ENCODE measurements at regions not wholly inside any gene's neighbourhood (a gene's known extent, or its start where the extent isn't known, plus 50 kb on each side); places are given as distances from the start of the nearest gene placed in this dataset.

- Histone ChIP-seq H3K4me3 (ENCODE audit: low read length) (no peak overlapping the region), H3K27me3 (ENCODE audit: low read length) (no peaks in the 10 kb centered on the region), H3K36me3 (ENCODE audit: insufficient read depth, low read length) (no peaks in the 10 kb centered on the region), H3K4me1 (ENCODE audit: low read length) (no peaks in the 10 kb centered on the region), H3K9ac (ENCODE audit: low read length) (no peak overlapping the region), H3K79me2 (ENCODE audit: low read length) (no peaks in the 10 kb centered on the region), H4K20me1 (ENCODE audit: insufficient read depth, low read depth, low read length) (no peaks in the 10 kb centered on the region), H2AFZ (ENCODE audit: low read length) (no peak overlapping the region), H3K27ac (ENCODE audit: low read length) (no peak overlapping the region), H3K9me3 (ENCODE audit: low read length) (no peaks in the 10 kb centered on the region; the same call in 1 of the 2 replicates), H3K9me2 (replicated peaks; ENCODE audit: insufficient read depth, low read length) (no peaks in the 10 kb centered on the region), H3K4me2 (ENCODE audit: low read depth, low read length, poor library complexity, severe bottlenecking) (no peak overlapping the region)
- no peak for DNase-seq
Observed at GRCh38 chr10:80871083-80871482, 333.4 kb downstream of the SH2D4B start.

GRCh38 chr10:80878330-80878729, 340.6 kb downstream of the SH2D4B start:
- no peak for DNase-seq
- H3K27me3 ChIP-seq (ENCODE audit: low read length), result no peaks in the 10 kb centered on the region
- H3K36me3 ChIP-seq (ENCODE audit: insufficient read depth, low read length), result no peaks in the 10 kb centered on the region
- no peak overlapping the region for H3K27ac ChIP-seq (ENCODE audit: low read length)
- no peak overlapping the region for H3K9ac ChIP-seq (ENCODE audit: low read length)
- no peak overlapping the region for H2AFZ ChIP-seq (ENCODE audit: low read length)
- no peak overlapping the region for H3K4me2 ChIP-seq (ENCODE audit: low read depth, low read length, poor library complexity, severe bottlenecking)
- no peaks in the 10 kb centered on the region for H4K20me1 ChIP-seq (ENCODE audit: insufficient read depth, low read depth, low read length)
- H3K4me1 ChIP-seq (ENCODE audit: low read length), result no peaks in the 10 kb centered on the region
- no peaks in the 10 kb centered on the region for H3K9me2 ChIP-seq (replicated peaks; ENCODE audit: insufficient read depth, low read length)
- H3K4me3 ChIP-seq (ENCODE audit: low read length), result no peak overlapping the region
- peaks cover 3% of the 10 kb centered on the region; the same call in 1 of the 2 replicates for H3K9me3 ChIP-seq (ENCODE audit: low read length)
- no peaks in the 10 kb centered on the region for H3K79me2 ChIP-seq (ENCODE audit: low read length)

GRCh38 chr10:80890146-80890545, 352.4 kb downstream of the SH2D4B start:
- no peak overlapping the region for H3K4me3 ChIP-seq (ENCODE audit: low read length)
- no peak overlapping the region for H3K9ac ChIP-seq (ENCODE audit: low read length)
- H2AFZ ChIP-seq (ENCODE audit: low read length), result no peak overlapping the region
- H3K9me2 ChIP-seq (replicated peaks; ENCODE audit: insufficient read depth, low read length), result no peaks in the 10 kb centered on the region
- no peaks in the 10 kb centered on the region for H3K9me3 ChIP-seq (ENCODE audit: low read length)
- H3K27me3 ChIP-seq (ENCODE audit: low read length), result no peaks in the 10 kb centered on the region
- H3K36me3 ChIP-seq (ENCODE audit: insufficient read depth, low read length), result no peaks in the 10 kb centered on the region
- DNase-seq, result no peak
- no peak overlapping the region for H3K27ac ChIP-seq (ENCODE audit: low read length)
- no peaks in the 10 kb centered on the region for H3K79me2 ChIP-seq (ENCODE audit: low read length)
- no peaks in the 10 kb centered on the region for H3K4me1 ChIP-seq (ENCODE audit: low read length)
- no peak overlapping the region for H3K4me2 ChIP-seq (ENCODE audit: low read depth, low read length, poor library complexity, severe bottlenecking)
- no peaks in the 10 kb centered on the region for H4K20me1 ChIP-seq (ENCODE audit: insufficient read depth, low read depth, low read length)

- no peak for DNase-seq
- H3K79me2 ChIP-seq (ENCODE audit: low read length), result no peaks in the 10 kb centered on the region
- H3K4me3 ChIP-seq (ENCODE audit: low read length), result no peak overlapping the region
- H3K4me1 ChIP-seq (ENCODE audit: low read length), result no peaks in the 10 kb centered on the region
- H3K4me2 ChIP-seq (ENCODE audit: low read depth, low read length, poor library complexity, severe bottlenecking), result no peak overlapping the region
- H4K20me1 ChIP-seq (ENCODE audit: insufficient read depth, low read depth, low read length), result no peaks in the 10 kb centered on the region
- no peak overlapping the region for H3K9ac ChIP-seq (ENCODE audit: low read length)
- H2AFZ ChIP-seq (ENCODE audit: low read length), result no peak overlapping the region
- no peaks in the 10 kb centered on the region for H3K36me3 ChIP-seq (ENCODE audit: insufficient read depth, low read length)
- H3K9me2 ChIP-seq (replicated peaks; ENCODE audit: insufficient read depth, low read length), result no peaks in the 10 kb centered on the region
- no peaks in the 10 kb centered on the region for H3K27me3 ChIP-seq (ENCODE audit: low read length)
- H3K27ac ChIP-seq (ENCODE audit: low read length), result no peak overlapping the region
- no peaks in the 10 kb centered on the region for H3K9me3 ChIP-seq (ENCODE audit: low read length)
Observed at GRCh38 chr10:80893256-80893655, 355.6 kb downstream of the SH2D4B start.

- no peaks in the 10 kb centered on the region for H3K4me1 ChIP-seq (ENCODE audit: low read length)
- H3K4me2 ChIP-seq (ENCODE audit: low read depth, low read length, poor library complexity, severe bottlenecking), result no peak overlapping the region
- no peaks in the 10 kb centered on the region for H3K9me2 ChIP-seq (replicated peaks; ENCODE audit: insufficient read depth, low read length)
- no peak overlapping the region for H2AFZ ChIP-seq (ENCODE audit: low read length)
- no peaks in the 10 kb centered on the region for H3K9me3 ChIP-seq (ENCODE audit: low read length)
- H3K27me3 ChIP-seq (ENCODE audit: low read length), result no peaks in the 10 kb centered on the region
- DNase-seq, result no peak
- H4K20me1 ChIP-seq (ENCODE audit: insufficient read depth, low read depth, low read length), result no peaks in the 10 kb centered on the region
- no peaks in the 10 kb centered on the region for H3K36me3 ChIP-seq (ENCODE audit: insufficient read depth, low read length)
- H3K79me2 ChIP-seq (ENCODE audit: low read length), result no peaks in the 10 kb centered on the region
- H3K27ac ChIP-seq (ENCODE audit: low read length), result no peak overlapping the region
- H3K4me3 ChIP-seq (ENCODE audit: low read length), result no peak overlapping the region
- no peak overlapping the region for H3K9ac ChIP-seq (ENCODE audit: low read length)
Observed at GRCh38 chr10:80894311-80894791, 356.6 kb downstream of the SH2D4B start.

- H3K4me2 ChIP-seq (ENCODE audit: low read depth, low read length, poor library complexity, severe bottlenecking), result no peak overlapping the region
- DNase-seq, result no peak
- no peaks in the 10 kb centered on the region for H3K9me2 ChIP-seq (replicated peaks; ENCODE audit: insufficient read depth, low read length)
- H4K20me1 ChIP-seq (ENCODE audit: insufficient read depth, low read depth, low read length), result no peaks in the 10 kb centered on the region
- H3K9me3 ChIP-seq (ENCODE audit: low read length), result no peaks in the 10 kb centered on the region
- H3K79me2 ChIP-seq (ENCODE audit: low read length), result no peaks in the 10 kb centered on the region
- no peaks in the 10 kb centered on the region for H3K27me3 ChIP-seq (ENCODE audit: low read length)
- H2AFZ ChIP-seq (ENCODE audit: low read length), result no peak overlapping the region
- no peak overlapping the region for H3K4me3 ChIP-seq (ENCODE audit: low read length)
- H3K36me3 ChIP-seq (ENCODE audit: insufficient read depth, low read length), result no peaks in the 10 kb centered on the region
- no peaks in the 10 kb centered on the region for H3K4me1 ChIP-seq (ENCODE audit: low read length)
- no peak overlapping the region for H3K9ac ChIP-seq (ENCODE audit: low read length)
- no peak overlapping the region for H3K27ac ChIP-seq (ENCODE audit: low read length)
Observed at GRCh38 chr10:80894797-80895467, 357.2 kb downstream of the SH2D4B start.

- Histone ChIP-seq H3K79me2 (ENCODE audit: low read length) (no peaks in the 10 kb centered on the region), H2AFZ (ENCODE audit: low read length) (no peak overlapping the region), H3K4me2 (ENCODE audit: low read depth, low read length, poor library complexity, severe bottlenecking) (no peak overlapping the region), H3K36me3 (ENCODE audit: insufficient read depth, low read length) (no peaks in the 10 kb centered on the region), H3K9me3 (ENCODE audit: low read length) (no peaks in the 10 kb centered on the region), H3K9ac (ENCODE audit: low read length) (no peak overlapping the region), H4K20me1 (ENCODE audit: insufficient read depth, low read depth, low read length) (no peaks in the 10 kb centered on the region), H3K4me1 (ENCODE audit: low read length) (no peaks in the 10 kb centered on the region), H3K27ac (ENCODE audit: low read length) (no peak overlapping the region), H3K9me2 (replicated peaks; ENCODE audit: insufficient read depth, low read length) (no peaks in the 10 kb centered on the region), H3K27me3 (ENCODE audit: low read length) (no peaks in the 10 kb centered on the region), H3K4me3 (ENCODE audit: low read length) (no peak overlapping the region)
- no peak for DNase-seq
Observed at GRCh38 chr10:80896076-80896475, 358.4 kb downstream of the SH2D4B start.

- Histone ChIP-seq H3K9me2 (replicated peaks; ENCODE audit: insufficient read depth, low read length) (no peaks in the 10 kb centered on the region), H3K9ac (ENCODE audit: low read length) (no peak overlapping the region), H3K79me2 (ENCODE audit: low read length) (no peaks in the 10 kb centered on the region), H3K27me3 (ENCODE audit: low read length) (no peaks in the 10 kb centered on the region), H3K36me3 (ENCODE audit: insufficient read depth, low read length) (no peaks in the 10 kb centered on the region), H3K27ac (ENCODE audit: low read length) (no peak overlapping the region), H3K9me3 (ENCODE audit: low read length) (no peaks in the 10 kb centered on the region), H3K4me3 (ENCODE audit: low read length) (no peak overlapping the region), H2AFZ (ENCODE audit: low read length) (no peak overlapping the region), H4K20me1 (ENCODE audit: insufficient read depth, low read depth, low read length) (no peaks in the 10 kb centered on the region), H3K4me1 (ENCODE audit: low read length) (no peaks in the 10 kb centered on the region), H3K4me2 (ENCODE audit: low read depth, low read length, poor library complexity, severe bottlenecking) (no peak overlapping the region)
- DNase-seq, result no peak
Observed at GRCh38 chr10:80896959-80897358, 359.3 kb downstream of the SH2D4B start.
